HG03469 (cell line): ENCODE measurements at regions not wholly inside any gene's neighbourhood (a gene's known extent, or its start where the extent isn't known, plus 50 kb on each side); places are given as distances from the start of the nearest gene placed in this dataset.
"Not testable (repeated sequence)": the region's sequence is repeated elsewhere in the genome, so short reads cannot be mapped to it uniquely, and the experiment has no call there.

ENCODE experiments used
- ATAC-seq: cut with Tn5 transposase; IDR thresholded peaks from one replicate; pipeline ENCODE4 v1.9.1; 2021; ENCODE audit warnings: mild to moderate bottlenecking, moderate library complexity, moderate number of reproducible peaks; ENCODE audit not compliant: unreplicated experiment

- no peak for ATAC-seq
Measured at GRCh38 chr2:198652461-198652860, 805.3 kb downstream of the SATB2 start.

GRCh38 chr2:198645816-198646215 lies 811.9 kb downstream of the SATB2 start:
- ATAC-seq, result no peak

- no peak for ATAC-seq
Measured at GRCh38 chr2:198641161-198641560, 816.6 kb downstream of the SATB2 start.

- ATAC-seq, result no peak
Measured at GRCh38 chr2:198640463-198640862, 817.3 kb downstream of the SATB2 start.

GRCh38 chr2:198639580-198639979 lies 818.2 kb downstream of the SATB2 start:
- ATAC-seq, result no peak

- ATAC-seq, result no peak
Measured at GRCh38 chr2:198638577-198638976, 819.2 kb downstream of the SATB2 start.

- no peak for ATAC-seq
Measured at GRCh38 chr2:198630384-198630783, 826.0 kb downstream of the PLCL1 start.

- ATAC-seq, result no peak
Measured at GRCh38 chr2:198628596-198628995, 824.2 kb downstream of the PLCL1 start.

- no peak for ATAC-seq
Measured at GRCh38 chr2:198622986-198623730, 818.8 kb downstream of the PLCL1 start.

- ATAC-seq, result no peak
Measured at GRCh38 chr2:198615972-198616371, 811.6 kb downstream of the PLCL1 start.

- ATAC-seq, result no peak
Measured at GRCh38 chr2:198611201-198611600, 806.8 kb downstream of the PLCL1 start.

GRCh38 chr2:198604599-198604998 lies 800.2 kb downstream of the PLCL1 start:
- ATAC-seq, result no peak

- not testable (repeated sequence) for ATAC-seq
Measured at GRCh38 chr2:198602986-198603385, 798.6 kb downstream of the PLCL1 start.

- no peak for ATAC-seq
Measured at GRCh38 chr2:198597648-198598047, 793.3 kb downstream of the PLCL1 start.

- no peak for ATAC-seq
Measured at GRCh38 chr2:198596985-198597384, 792.6 kb downstream of the PLCL1 start.

- ATAC-seq, result no peak
Measured at GRCh38 chr2:198595721-198596120, 791.3 kb downstream of the PLCL1 start.

GRCh38 chr2:198591586-198591985 lies 787.2 kb downstream of the PLCL1 start:
- ATAC-seq, result no peak

GRCh38 chr2:198587741-198588140 lies 783.3 kb downstream of the PLCL1 start:
- no peak for ATAC-seq

- no peak for ATAC-seq
Measured at GRCh38 chr2:198587240-198587639, 782.8 kb downstream of the PLCL1 start.

GRCh38 chr2:198571393-198571792 lies 767.0 kb downstream of the PLCL1 start:
- ATAC-seq, result no peak

- no peak for ATAC-seq
Measured at GRCh38 chr2:198558176-198558575, 753.8 kb downstream of the PLCL1 start.

GRCh38 chr2:198546122-198546521 lies 741.7 kb downstream of the PLCL1 start:
- ATAC-seq, result no peak

- ATAC-seq, result no peak
Measured at GRCh38 chr2:198545411-198545810, 741.0 kb downstream of the PLCL1 start.
